ENCODE measurements at regions not wholly inside any gene's neighbourhood (a gene's known extent, or its start where the extent isn't known, plus 50 kb on each side); places are given as distances from the start of the nearest gene placed in this dataset.

- Histone ChIP-seq H3K27ac (ENCODE audit: low read length in 2 of 2) (no peak overlapping the region), H3K4me3 (ENCODE audit: control extremely low read depth in 1 of 5, extremely low read depth in 1 of 5, insufficient read depth in 1 of 5, low read depth in 2 of 5, low read length in 4 of 5) (no peak overlapping the region), H3K36me3 (replicated peaks in 1 of 2; ENCODE audit: control extremely low read depth in 1 of 2, control insufficient read depth in 1 of 2, extremely low read depth in 1 of 2, insufficient read depth in 2 of 2, low read length in 1 of 2) (no peaks in the 10 kb centered on the region), H3K79me2 (ENCODE audit: control insufficient read depth, insufficient read depth, low read length) (no peaks in the 10 kb centered on the region), H4K20me1 (ENCODE audit: control insufficient read depth, insufficient read depth, low read length, poor library complexity, severe bottlenecking) (no peaks in the 10 kb centered on the region), H3K4me1 (ENCODE audit: control insufficient read depth in 2 of 2, insufficient read depth in 2 of 2, low read length in 2 of 2) (no peaks in the 10 kb centered on the region), H3K9me3 (ENCODE audit: control extremely low read depth in 1 of 3, control insufficient read depth in 2 of 3, insufficient read depth in 1 of 3, low read length in 2 of 3) (peaks cover 0 to 3% (median 2%) of the 10 kb centered on the region in 3 donors), H3K4me2 (replicated peaks; ENCODE audit: low read depth, low read length, poor library complexity, severe bottlenecking) (no peak overlapping the region), H3K9ac (ENCODE audit: low read length) (no peak overlapping the region), H2AFZ (ENCODE audit: insufficient read depth, low read depth, low read length, poor library complexity, severe bottlenecking) (no peak overlapping the region), H3K27me3 (replicated peaks in 1 of 4; ENCODE audit: control extremely low read depth in 1 of 4, control insufficient read depth in 3 of 4, insufficient read depth in 4 of 4, low read length in 3 of 4) (no peaks in the 10 kb centered on the region)
- CTCF ChIA-PET, result no interaction called here
- intact Hi-C loops (cut with micrococcal nuclease), result no loop called here
- no peak overlapping the region for H3K27ac Mint-ChIP-seq
- POLR2A ChIA-PET, result no interaction called here
- TF ChIP-seq CTCF (IDR thresholded peaks at IDR 0.05) (no peak), EZH2 (IDR thresholded peaks at IDR 0.05; ENCODE audit: borderline replicate concordance, insufficient read depth, low read depth, low read length, poor library complexity, severe bottlenecking) (no peak)
- no peak overlapping the region for H3K4me3 Mint-ChIP-seq
- no peaks in the 10 kb centered on the region for H3K27me3 Mint-ChIP-seq
- H3K4me1 Mint-ChIP-seq, result no peaks in the 10 kb centered on the region
- H3K9me3 Mint-ChIP-seq (ENCODE audit: insufficient read depth), result no peaks in the 10 kb centered on the region
- no peak for ATAC-seq (ENCODE audit: low read depth)
- DNase-seq, result no peak
These were observed 1032.8 kb upstream of the EPHA6 start for GRCh38 chr3:95781598-95781997.

- H3K9me3 Mint-ChIP-seq (ENCODE audit: insufficient read depth), result peaks cover 1% of the 10 kb centered on the region
- H3K27me3 ChIP-seq (replicated peaks in 1 of 4; ENCODE audit: control extremely low read depth in 1 of 4, control insufficient read depth in 3 of 4, insufficient read depth in 4 of 4, low read length in 3 of 4), result no peaks in the 10 kb centered on the region
- H2AFZ ChIP-seq (ENCODE audit: insufficient read depth, low read depth, low read length, poor library complexity, severe bottlenecking), result no peak overlapping the region
- CTCF ChIA-PET, result no interaction called here
- H3K4me1 ChIP-seq (ENCODE audit: control insufficient read depth in 2 of 2, insufficient read depth in 2 of 2, low read length in 2 of 2), result no peaks in the 10 kb centered on the region
- TF ChIP-seq EZH2 (IDR thresholded peaks at IDR 0.05; ENCODE audit: borderline replicate concordance, insufficient read depth, low read depth, low read length, poor library complexity, severe bottlenecking), result no peak
- TF ChIP-seq CTCF (IDR thresholded peaks at IDR 0.05), result no peak
- no peaks in the 10 kb centered on the region for H3K36me3 ChIP-seq (replicated peaks in 1 of 2; ENCODE audit: control extremely low read depth in 1 of 2, control insufficient read depth in 1 of 2, extremely low read depth in 1 of 2, insufficient read depth in 2 of 2, low read length in 1 of 2)
- no peaks in the 10 kb centered on the region for H3K79me2 ChIP-seq (ENCODE audit: control insufficient read depth, insufficient read depth, low read length)
- POLR2A ChIA-PET, result no interaction called here
- no peaks in the 10 kb centered on the region for H4K20me1 ChIP-seq (ENCODE audit: control insufficient read depth, insufficient read depth, low read length, poor library complexity, severe bottlenecking)
- peaks cover 0 to 3% (median 0%) of the 10 kb centered on the region in 3 donors for H3K9me3 ChIP-seq (ENCODE audit: control extremely low read depth in 1 of 3, control insufficient read depth in 2 of 3, insufficient read depth in 1 of 3, low read length in 2 of 3)
- no CpG with 5 or more reads among the region's 1 CpG for WGBS (ENCODE audit: insufficient coverage)
- H3K4me1 Mint-ChIP-seq, result no peaks in the 10 kb centered on the region
- ATAC-seq (ENCODE audit: low read depth) (no peak), DNase-seq (no peak)
- no peak overlapping the region for H3K27ac Mint-ChIP-seq
- no peak overlapping the region for H3K4me3 ChIP-seq (ENCODE audit: control extremely low read depth in 1 of 5, extremely low read depth in 1 of 5, insufficient read depth in 1 of 5, low read depth in 2 of 5, low read length in 4 of 5)
- no peak overlapping the region for H3K9ac ChIP-seq (ENCODE audit: low read length)
- H3K4me2 ChIP-seq (replicated peaks; ENCODE audit: low read depth, low read length, poor library complexity, severe bottlenecking), result no peak overlapping the region
- intact Hi-C loops (cut with micrococcal nuclease), result no loop called here
- no peak overlapping the region for H3K4me3 Mint-ChIP-seq
- no peak overlapping the region for H3K27ac ChIP-seq (ENCODE audit: low read length in 2 of 2)
- H3K27me3 Mint-ChIP-seq, result no peaks in the 10 kb centered on the region
These were observed 1025.3 kb upstream of the EPHA6 start for GRCh38 chr3:95789111-95789510.

Data from B cell (primary cell).